HS-27A (cell line): ENCODE measurements at regions not wholly inside any gene's neighbourhood (a gene's known extent, or its start where the extent isn't known, plus 50 kb on each side); places are given as distances from the start of the nearest gene placed in this dataset.

Source experiments
- DNase-seq: peaks from one replicate; pipeline ENCODE4 v3.0.0-alpha.2; 2012; ENCODE audit warnings: low read depth, missing footprints

DNA sequence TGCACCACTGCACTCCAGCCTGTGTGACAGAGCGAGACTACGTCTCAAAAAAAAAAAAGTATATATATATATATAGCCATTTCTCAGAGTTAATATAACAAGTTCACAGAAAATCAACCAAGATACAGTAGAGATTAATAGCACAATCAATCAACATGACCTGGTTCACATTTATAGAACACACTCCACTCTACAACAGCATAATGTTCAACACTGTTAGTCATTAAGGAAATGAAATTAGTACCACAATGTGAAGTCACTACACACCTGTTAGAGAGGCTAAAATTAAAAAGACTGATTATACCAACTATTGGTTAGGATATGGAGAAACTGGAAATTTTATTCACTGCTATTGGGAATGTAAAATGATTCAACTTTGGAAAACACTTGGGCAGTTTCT, 387.7 kb downstream of the QKI start:
- DNase-seq, result no peak

DNA sequence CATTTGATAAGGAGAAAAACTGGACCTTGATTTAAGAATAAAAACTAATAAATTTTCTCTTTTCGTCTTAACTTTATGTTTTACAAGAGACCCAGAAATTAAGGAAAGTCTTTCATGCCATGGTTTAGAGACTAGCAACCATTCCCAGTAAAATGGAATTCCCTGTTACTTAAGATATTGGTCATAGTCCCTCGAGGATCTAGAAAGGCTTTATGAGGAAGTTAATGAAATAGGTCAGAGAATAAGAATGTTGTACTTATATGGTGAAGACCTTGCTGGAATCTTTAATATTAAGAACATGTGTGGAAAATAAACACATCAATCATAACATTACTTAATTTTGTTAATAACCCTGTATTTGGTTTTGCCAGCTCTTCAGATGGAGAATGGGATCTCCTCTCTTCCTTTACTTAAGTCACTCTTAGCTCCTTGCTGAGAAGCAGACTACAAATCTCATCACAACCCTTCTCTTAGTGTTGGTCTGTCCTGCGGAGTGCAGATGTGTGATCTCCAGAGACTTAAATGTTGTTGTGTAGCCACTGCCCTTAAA, 382.9 kb downstream of the QKI start:
- DNase-seq, result no peak

DNA sequence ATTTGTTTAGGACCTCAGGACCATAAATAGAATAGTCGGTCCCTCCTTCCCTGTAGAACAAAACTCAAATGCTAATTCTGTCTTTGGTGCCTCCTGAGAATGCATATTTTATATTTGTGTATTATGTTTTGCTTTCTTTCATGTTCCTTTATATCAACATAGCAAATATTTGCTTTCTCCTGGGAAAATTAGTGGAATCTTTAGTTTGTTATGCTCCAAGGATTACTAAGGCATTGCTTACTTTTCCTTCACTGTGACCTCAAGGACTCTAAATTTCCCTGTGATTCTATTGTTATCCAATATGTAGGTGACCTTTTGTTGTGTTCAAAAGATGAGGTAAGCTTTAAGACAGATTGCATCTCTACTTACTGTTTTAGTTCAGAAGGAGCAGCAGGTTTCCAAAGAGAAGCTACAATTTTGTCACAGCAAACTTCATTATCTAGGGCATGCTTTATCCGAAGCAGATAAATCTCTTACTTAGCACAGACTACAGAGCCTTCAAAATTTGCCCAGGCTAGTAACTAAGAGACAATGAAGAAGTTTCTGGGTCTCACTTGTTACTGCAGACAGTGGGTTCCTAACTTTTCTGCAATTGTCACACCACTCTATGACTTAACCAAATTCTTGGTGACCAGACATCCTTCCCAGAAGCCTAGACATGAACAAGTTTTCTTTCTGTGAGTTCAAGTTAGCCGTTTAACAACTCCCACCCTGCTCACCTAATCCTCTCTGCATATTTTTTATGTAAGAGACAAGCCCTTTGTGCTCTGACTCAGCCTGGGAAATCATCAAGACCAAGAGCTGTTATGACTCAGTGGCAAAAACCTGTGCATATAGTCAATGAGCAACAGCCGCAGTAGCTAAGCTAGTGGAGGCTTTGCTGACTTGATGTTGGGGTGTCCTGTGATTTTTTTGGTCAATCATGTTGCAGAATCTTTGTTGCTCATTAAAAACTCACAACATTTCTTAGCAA, 378.8 kb downstream of the QKI start:
- DNase-seq, result no peak

DNA sequence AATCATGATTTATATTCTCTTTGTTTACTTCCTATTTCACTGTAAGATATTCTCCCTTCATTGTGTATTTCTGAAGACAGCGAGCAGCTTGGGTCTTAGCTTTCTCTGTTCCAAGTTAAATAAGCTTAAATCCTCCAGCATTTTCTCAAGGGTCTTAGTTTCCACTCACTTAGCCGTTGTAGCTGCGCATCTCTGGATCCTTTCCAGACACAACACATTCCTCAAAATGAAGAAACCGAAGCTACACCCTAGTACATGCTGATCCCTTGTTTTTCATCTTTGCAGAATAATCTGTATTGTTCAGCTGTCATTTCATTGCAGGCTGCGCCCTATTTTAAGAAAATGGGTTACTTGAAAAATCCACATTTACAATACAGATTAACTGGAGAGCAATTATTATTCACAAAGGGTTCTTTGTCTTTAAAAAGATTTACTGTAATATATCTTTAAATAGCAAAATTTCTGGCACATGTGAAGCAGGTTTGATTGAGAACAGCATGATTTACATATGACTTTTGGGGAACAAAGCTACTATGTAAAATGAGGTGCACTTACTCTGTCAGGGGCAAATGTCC, 375.8 kb downstream of the QKI start:
- DNase-seq, result no peak

DNA sequence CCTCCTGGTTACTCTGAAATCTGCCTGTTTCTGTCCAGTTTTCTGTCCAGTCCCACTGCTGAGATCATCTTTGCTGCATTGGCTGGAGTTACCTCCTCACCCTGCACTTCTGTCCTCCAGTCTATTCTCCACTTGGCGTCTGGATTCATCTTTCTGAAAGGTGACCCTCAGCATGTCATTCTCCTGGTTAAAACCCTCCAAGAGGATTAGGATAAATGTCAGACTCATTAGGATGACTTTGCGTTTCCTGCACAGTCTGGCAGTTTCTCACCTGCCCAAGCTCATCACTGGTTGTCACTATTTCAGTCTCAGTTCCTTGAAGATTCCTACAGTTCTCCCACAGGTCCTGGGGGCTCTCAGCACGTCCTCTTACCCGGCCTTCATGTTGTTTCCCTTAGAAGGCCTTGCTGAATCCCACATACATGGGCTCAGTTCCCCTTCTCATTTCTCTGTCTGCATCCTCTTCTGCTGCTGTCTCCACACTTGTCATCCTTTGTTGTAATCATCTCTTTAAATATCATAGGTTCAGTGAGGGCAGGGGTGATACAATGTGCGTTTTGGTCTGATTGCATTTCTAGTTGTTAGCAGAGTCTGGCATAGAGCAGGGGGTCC, 374.8 kb downstream of the QKI start:
- no peak for DNase-seq

DNA sequence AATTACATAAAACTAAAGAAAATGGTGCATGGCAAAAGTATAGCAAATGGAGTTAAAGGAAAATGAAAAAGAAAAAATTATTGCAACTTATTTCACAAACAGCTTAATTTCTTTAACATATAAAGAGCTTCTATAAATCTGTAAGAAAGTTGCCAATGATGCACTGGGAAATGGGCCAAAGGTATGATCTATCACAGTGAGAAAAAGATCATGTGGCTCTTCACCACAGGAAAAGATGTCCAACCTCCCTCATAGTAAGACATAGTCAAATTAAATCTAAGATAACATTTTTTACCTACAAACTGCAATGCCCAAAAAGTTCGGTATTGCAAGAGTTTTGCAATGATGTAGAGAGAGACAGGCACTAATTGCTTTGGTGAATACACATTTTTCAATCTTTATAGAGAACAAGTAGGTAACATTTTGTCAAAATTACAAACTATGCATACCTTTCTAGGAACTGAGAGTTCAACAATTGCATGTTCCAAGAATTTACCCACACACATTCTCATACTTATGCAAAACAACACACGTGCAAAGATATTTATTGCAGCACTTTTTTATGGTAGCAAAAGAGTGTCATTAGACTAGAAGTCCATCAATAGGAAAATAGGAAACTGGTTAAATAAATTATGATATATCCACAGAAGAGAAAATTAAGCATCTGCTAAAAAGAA, 372.6 kb downstream of the QKI start:
- DNase-seq, result no peak

DNA sequence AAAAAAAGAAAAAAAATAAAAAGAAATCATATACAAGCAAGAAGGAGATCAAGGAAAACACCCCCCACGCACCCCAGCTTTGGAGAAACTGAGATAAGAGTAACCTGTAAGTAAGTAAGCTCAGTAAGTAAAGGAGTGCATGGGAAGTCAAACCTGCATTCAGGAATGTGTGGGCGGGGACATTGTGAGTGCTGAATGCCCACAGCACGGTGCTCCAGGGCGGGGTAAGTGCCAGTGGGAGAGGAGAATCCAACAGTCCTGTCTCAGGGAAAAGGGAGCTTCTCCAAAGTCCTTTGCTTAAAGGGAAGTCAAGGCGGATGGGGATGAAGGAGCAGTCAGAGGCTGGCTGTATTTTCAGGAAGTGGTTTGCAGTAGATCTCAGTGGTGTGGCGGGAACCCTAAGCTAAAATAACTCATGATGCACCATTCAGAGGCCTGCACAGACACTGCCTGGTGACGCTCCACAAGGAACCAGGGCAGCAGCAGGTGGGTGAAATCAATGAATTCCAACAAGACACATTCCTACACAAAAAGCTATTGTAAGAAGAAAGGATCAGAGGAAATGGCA, 368.0 kb downstream of the QKI start:
- DNase-seq, result no peak

DNA sequence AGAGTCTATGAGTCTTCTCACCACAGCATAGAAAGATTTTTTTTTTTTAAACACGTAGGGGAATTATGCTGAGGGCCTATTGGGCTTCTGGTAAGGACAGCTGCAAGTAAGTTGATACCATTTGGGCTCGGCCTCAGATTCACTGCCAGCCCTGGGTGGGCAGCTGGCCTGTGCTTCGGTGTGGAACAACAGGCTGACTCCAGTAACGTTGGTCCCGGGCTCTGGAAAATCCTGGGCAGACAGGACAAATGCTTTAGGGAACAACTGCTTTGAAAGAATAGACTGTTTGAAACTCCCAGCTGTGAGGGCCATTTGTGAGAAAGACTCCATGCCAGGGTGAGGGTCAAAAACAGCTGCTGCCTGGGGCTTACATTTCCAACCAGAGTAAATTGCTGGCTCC, 366.5 kb downstream of the QKI start:
- no peak for DNase-seq

DNA sequence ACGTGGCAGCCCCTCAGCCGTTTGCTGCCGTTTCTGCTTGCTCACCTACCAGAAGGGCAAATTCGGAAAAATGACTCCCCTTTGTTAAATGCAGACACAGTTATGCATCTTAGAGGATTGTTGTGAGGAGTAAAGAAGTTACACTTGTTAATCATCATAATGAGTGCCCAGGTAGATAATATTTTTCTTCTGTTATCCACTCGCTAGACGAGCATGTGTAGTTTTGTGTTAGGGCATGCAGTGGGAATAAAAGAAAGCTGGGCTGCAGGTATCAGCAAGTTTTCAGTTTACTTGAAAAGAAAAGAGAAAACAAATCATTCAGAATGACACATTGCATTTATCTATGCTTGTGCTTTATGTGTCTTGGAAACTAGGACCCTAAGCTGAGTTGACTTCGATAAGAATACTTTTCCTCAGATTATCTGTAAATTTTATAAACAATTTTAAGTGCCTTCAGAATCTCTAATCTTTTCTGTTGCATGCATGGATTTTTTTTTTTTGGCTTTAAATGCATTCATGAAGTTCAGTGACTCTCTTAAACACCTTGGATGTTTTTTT, 365.3 kb downstream of the QKI start:
- no peak for DNase-seq

DNA sequence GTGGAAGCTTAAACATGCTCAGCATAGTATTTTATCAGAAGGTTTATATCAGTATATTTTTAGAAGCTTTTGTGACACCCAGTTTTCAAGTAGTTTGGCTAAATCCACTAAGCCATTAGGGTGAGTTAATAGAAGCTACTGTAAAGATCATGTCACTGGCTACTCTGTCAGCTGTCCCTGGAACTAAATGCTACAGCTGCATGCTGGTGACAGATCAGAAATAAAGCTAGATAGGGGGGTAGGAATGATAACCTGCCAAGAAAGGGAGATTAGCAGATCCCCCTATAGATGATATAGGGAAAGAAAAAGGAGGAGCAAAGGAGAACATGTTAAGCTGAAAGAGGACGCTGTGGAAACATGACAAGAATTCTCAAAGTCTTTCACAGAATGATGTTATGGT, 363.2 kb downstream of the QKI start:
- DNase-seq, result no peak

DNA sequence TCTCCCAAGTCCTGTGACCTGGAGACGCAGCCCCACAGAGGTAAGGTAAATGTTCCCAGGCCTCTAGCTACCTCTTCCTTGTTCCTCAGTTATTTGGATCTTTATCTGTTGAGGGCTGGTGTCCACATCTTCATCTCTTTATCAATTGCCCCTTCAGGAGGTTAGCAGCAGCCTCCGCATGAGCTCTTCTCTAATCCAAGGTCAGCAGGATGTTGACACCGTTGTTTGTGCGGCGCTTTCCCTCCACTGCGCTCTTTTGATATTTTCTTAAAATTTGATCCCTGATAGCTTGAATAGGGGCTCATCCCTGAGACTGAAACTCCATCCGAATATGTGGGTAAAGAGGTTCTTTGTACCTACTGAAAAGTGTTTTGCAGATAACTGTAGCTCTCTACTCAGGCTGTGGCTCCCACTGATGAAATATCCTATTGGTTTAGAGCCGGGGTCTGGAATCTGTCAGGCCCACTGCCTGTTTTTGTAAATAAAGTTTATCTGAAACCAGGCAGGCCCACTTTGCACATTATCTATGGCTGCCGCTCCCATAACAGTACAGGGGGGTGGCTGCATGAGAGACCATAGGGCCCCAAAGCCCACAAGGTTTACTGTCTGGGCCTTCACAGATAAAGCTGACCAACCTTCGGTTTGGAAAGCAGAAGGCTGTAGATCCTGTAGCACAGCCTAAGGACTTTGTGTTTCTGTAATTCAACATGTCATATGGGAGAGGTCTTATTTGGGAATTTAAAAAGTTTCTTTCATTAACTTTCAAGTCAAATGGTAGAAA, 362.6 kb downstream of the QKI start:
- DNase-seq, result no peak

DNA sequence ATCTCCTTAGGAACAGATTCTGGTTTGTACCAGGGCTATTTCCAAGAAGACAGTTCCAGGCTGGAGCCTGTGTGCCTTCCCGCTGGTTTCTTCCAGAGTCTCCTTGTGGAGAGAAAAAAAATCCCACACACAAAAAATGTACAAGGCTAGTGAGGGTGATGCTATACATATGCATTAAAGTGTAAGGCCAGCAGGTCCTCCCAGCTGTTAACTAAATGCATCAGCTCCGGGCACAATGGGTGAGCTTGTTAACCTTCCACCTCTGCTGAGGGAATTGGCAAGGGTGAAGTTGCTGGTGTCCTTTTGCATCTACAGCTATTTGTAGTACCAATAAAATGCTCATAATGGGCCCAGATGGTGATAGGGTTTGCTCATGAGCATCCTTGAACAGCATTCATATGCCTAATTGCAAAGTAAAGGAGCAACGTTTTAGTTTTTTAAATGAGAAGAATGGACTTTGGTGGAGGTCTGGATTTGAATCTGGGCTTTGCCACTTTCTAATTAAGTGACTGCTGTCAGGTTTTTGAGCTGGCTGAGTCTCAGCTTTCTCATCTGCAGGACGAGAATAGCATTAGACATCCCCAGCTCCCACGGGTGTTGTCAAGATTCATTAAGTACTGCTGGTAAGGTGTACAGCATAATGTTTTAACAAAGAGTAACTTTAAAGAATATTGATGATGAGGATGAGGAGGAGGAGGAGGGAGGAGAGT, 361.8 kb downstream of the QKI start:
- no peak for DNase-seq

DNA sequence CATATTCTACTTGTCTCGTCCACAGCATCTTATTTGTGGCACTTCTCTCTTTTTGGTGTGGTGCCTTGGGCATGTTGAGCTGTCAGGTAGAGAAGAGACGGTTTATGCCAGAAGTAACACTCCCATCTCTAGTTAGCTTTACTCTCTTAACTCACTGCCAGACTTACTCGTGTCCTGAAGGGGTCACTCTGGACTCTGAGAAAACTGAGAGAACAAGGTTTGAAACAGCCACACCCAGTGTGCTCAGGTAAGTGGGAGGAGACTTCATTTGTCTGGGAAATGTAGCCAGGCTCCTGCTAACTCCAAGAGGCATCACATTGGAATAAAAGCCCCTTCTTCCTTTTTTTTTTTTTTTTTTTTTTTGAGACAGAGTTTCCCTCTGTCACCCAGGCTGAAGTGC, 360.8 kb downstream of the QKI start:
- DNase-seq, result no peak

DNA sequence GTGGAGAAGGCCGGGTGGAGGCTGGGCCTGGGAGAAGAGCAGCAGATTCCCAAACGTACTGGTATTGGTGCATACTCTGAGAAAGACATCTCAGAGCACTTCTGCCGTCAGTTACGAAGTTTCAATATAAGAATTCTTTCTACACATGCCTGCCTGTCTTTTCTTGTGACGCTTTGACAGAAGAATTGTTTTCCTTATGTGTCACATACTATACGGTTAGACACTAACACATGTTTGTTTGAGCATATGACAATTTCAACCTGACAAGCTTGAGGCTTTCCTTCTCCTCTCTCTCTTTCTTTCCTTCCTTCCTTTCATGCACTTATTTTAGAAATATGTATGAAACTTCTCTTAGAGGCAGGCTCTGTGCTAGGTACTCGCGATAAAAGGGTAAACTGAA, 360.0 kb downstream of the QKI start:
- DNase-seq, result no peak

DNA sequence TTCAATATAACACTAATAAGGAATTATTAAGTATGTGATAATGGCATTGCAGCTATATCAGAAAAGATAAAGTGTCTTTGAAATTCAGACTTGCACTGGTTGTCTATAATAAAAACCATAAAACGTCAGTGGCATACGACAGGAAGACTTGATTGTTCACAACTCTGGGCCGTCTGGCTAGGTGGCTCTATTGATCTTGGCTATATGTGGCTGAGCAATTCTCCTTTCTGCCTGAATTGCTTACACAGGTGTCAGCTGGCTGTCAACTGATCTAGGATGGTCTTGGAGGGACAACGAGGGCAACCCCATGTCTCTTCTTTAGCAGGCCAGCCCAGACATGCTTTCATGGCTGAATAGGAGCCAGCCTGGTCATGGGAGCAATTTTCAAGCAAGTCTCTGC, 359.1 kb downstream of the QKI start:
- no peak for DNase-seq

DNA sequence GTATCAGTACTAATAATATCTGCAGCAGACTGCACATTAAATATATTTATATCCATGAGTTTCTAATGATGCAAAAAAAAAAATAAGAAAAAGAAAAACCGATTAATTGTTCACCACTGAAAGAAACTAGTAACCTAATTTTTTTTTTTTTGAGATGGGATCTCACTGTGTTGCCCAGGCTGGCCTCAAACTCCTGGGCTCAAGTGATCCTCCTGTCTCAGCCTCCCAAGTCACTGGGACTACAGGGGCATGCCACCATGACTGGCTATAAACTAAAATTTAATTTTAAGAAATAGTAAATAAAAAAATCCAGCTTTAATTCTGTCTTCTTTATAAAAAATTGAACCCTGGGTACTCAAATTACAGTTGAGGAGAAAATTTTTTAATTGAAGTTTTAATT, 358.2 kb downstream of the QKI start:
- no peak for DNase-seq

DNA sequence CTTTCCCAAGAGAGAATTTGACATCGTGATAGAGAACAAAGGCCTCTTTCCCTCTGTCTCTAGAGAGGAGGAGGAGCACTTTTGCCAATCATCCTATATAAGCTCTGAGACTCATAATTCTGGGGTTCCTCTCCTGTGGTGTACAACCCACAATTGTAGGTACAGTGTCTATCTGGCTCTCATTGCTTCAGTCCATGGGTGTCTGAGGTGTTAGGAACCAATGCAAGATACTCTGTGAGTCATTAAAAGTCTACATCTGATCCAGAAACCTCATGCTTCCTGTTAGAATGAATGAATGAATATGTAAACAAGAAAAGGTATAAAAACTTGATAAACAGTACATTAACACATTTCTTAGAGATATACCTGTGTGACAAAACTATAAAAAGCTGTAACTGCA, 356.7 kb downstream of the QKI start:
- no peak for DNase-seq

DNA sequence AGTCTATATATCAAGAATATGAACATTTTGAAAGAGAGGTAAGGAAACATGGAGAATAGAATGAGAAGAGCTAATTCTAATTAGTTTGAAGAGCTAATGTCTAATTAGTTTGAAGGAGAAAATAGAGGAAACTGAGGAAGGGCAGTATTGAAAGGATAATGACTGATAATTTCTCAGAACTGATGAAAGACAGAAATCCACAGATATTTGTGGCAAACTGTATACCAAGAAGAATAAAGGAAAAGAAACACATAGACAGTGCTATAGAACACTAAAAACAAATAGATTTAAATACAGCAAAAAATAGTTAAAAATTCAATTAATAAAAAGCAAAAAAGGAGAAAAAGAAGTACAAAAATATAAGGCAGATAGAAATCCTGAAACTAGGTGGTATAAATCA, 354.4 kb downstream of the QKI start:
- no peak for DNase-seq

DNA sequence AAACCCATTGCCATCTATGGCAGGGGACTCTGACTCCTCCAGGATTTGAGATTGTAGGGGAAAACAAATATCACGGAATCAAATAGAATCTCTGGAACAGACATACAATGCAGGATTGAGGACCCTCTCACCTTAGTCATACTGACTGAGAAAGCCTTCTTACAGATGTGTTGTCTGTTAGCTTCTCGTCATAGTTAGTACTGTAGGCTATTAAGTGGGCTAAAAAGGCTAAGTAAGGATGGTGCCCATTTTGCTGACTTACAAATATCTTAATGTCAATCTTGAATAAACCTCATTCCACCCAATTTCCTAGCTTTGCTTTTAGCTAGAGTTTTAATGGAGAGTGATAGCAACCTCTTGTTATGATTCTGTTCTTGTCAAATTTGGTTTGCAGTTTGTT, 352.4 kb downstream of the QKI start:
- no peak for DNase-seq

DNA sequence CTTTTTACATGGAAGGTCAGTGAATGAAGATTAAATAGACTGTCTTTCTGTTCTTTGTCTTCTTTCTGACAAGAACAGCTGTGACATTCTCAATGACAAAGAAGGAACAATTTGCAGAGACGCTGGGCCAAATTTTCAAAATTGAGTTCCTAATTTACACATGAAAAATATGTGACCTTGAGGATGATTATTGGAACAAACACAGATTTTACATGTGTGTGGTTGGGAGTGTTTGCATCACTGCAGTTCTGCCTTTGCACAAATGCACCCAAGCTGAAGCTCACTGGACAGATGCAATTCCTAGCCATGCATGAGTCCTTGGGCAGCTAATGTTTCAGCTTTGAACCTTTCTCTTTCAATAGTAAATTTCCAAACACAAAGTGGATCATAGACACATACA, 350.8 kb downstream of the QKI start:
- no peak for DNase-seq
